SH-SY5Y (cell line): ENCODE measurements at regions not wholly inside any gene's neighbourhood (a gene's known extent, or its start where the extent isn't known, plus 50 kb on each side); places are given as distances from the start of the nearest gene placed in this dataset.

ENCODE experiments used
- GATA2 ChIP-seq: IDR thresholded peaks from 2 replicates; pipeline ENCODE4 v1.6.1; 2011; ENCODE audit warnings: mild to moderate bottlenecking, low read depth, low read length
- GATA3 ChIP-seq: IDR thresholded peaks from 2 replicates; pipeline ENCODE4 v1.6.1; 2011; ENCODE audit warnings: low read depth, mild to moderate bottlenecking, low read length, moderate library complexity

- TF ChIP-seq GATA3 (no peak), GATA2 (no peak)
Observed at GRCh38 chr2:123651151-123651550, 373.9 kb upstream of the CNTNAP5 start.
